ENCODE measurements at regions not wholly inside any gene's neighbourhood (a gene's known extent, or its start where the extent isn't known, plus 50 kb on each side); places are given as distances from the start of the nearest gene placed in this dataset.

DNA sequence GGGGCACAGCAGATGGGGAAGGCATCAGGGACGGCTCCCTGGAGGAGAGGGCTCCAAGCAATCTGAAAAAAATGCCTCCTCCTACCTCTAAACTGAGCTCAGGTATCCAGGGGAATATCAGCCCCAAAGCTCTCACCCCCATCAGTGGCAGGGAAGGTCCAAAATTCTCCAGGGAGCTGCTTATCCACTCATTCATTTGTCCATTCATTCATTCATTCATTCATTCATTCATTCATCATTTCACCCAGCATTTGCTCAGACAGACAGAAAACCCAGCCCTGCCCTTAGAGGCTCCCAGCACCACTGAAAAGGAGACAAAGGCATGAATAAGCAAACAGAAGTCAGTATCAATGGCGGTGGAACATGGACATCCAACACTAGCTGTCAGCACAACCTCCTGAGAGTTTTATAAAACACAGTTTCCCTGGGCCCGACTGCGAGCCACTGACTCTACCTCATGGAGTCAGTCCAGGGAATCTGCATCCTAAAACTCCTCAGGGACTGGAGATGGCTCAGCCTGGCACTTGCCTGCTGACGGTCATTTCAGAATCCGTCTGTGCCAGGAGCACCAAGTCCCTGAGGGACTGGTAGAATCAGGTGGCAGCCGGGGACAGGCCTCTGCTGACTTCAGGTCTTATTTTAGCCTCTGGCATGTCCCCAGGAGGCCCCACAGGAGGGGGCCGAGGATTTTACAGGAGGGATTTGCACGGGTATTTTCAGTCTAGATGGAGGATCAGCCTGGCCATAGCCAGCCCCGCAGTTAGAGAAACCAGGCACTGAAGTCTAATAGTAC, 164.6 kb downstream of the MN1 start:
- Histone ChIP-seq H3K4me3 (no peak overlapping the region), H3K4me1 (peaks cover 4% of the 10 kb centered on the region), H3K36me3 (no peaks in the 10 kb centered on the region), H3K9me3 (no peaks in the 10 kb centered on the region), H3K27ac (no peak overlapping the region), H3K27me3 (peaks cover 3% of the 10 kb centered on the region)
- TF ChIP-seq POLR2AphosphoS5 (IDR thresholded peaks at IDR 0.05), result no peak
- TF ChIP-seq, protein P1, sequence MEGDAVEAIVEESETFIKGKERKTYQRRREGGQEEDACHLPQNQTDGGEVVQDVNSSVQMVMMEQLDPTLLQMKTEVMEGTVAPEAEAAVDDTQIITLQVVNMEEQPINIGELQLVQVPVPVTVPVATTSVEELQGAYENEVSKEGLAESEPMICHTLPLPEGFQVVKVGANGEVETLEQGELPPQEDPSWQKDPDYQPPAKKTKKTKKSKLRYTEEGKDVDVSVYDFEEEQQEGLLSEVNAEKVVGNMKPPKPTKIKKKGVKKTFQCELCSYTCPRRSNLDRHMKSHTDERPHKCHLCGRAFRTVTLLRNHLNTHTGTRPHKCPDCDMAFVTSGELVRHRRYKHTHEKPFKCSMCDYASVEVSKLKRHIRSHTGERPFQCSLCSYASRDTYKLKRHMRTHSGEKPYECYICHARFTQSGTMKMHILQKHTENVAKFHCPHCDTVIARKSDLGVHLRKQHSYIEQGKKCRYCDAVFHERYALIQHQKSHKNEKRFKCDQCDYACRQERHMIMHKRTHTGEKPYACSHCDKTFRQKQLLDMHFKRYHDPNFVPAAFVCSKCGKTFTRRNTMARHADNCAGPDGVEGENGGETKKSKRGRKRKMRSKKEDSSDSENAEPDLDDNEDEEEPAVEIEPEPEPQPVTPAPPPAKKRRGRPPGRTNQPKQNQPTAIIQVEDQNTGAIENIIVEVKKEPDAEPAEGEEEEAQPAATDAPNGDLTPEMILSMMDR (IDR thresholded peaks at IDR 0.05), result no peak
- no peak for DNase-seq (ENCODE audit: low spot score in 2 of 2)
- 92% methylated on average over 8 of the region's 10 CpGs for WGBS

DNA sequence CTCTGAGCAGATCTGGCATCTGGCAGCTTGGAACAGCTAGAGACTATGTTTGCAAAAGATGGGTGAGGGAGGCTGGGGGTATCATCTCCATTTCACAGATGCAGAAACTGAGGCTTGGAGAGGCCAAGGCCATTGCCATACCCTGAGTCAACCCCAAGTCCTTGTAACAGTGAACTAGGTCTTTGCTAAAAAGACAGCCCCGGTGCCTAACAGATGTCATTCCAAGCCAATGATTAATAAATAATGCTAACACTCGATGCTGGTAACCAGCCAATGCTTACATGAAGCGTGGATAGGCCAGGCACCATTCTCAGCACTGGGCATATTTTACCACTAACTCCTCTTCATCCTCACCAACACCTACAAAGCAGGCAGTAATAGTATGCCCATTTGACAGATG, 164.0 kb downstream of the MN1 start:
- no peaks in the 10 kb centered on the region for H3K36me3 ChIP-seq
- peaks cover 3% of the 10 kb centered on the region for H3K27me3 ChIP-seq
- DNase-seq (ENCODE audit: low spot score in 2 of 2), result no peak
- H3K4me1 ChIP-seq, result peaks cover 4% of the 10 kb centered on the region
- H3K9me3 ChIP-seq, result no peaks in the 10 kb centered on the region
- no peak overlapping the region for H3K4me3 ChIP-seq
- H3K27ac ChIP-seq, result no peak overlapping the region
- TF ChIP-seq, protein P1 (IDR thresholded peaks at IDR 0.05), result no peak
- TF ChIP-seq EP300 (IDR thresholded peaks at IDR 0.05), result no peak
- TF ChIP-seq POLR2AphosphoS5 (IDR thresholded peaks at IDR 0.05), result no peak
- no peak for TF ChIP-seq POLR2A (IDR thresholded peaks at IDR 0.05)
- 26% methylated on average over 3 of the region's 3 CpGs for WGBS

DNA sequence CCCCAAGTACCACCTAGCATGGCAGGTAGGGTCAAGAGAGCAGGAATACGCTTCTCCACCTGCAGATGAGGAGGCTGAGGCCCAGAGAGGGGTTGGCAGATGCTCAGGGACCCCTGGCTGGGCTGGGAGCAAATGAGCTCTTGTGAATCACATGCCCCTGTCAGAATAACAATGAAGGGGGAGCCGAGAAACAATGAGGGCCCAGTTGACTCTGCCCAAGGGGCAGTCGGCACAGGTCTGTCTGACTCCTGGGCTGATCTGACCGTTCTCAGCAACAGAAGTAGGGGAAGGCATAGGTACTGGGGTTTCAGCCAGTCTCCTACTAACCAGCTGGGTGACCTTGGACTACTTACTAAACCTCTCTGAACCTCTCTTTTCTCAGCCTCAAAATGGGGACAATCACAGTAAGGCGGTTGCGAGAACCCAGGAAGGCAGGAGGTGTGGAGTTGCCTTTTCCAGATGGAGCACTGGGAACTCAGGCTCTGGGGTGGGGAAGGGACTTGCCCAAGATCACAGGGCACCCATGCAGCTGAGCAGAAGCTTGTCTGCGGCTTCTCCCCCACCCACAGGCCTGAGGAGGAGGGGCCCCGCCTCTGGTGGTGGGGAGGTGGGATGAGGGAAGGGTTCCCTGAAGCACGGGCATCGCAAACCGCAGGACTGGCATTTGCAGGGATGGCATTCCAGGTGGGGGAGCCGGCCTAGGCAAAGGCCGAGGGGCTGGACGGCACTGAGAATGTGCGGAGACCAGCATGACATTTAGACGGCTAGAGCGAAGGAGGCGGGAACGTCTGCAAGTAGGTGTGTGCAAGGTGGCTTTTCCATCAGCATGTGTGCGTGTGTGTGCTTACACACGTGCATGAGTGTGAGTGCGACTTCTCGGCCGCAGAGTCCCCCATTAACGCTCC, 163.0 kb downstream of the MN1 start:
- H3K27me3 ChIP-seq, result peaks cover 3% of the 10 kb centered on the region
- no peak overlapping the region for H3K4me3 ChIP-seq
- H3K36me3 ChIP-seq, result no peaks in the 10 kb centered on the region
- no peaks in the 10 kb centered on the region for H3K9me3 ChIP-seq
- no peak overlapping the region for H3K27ac ChIP-seq
- no peak for DNase-seq (ENCODE audit: low spot score in 2 of 2)
- WGBS, result 92% methylated on average over 22 of the region's 25 CpGs
- peaks cover 4% of the 10 kb centered on the region for H3K4me1 ChIP-seq
- TF ChIP-seq POLR2AphosphoS5 (IDR thresholded peaks at IDR 0.05), result no peak
- no peak for TF ChIP-seq POLR2A (IDR thresholded peaks at IDR 0.05)
- TF ChIP-seq, protein P1 (IDR thresholded peaks at IDR 0.05), result no peak

DNA sequence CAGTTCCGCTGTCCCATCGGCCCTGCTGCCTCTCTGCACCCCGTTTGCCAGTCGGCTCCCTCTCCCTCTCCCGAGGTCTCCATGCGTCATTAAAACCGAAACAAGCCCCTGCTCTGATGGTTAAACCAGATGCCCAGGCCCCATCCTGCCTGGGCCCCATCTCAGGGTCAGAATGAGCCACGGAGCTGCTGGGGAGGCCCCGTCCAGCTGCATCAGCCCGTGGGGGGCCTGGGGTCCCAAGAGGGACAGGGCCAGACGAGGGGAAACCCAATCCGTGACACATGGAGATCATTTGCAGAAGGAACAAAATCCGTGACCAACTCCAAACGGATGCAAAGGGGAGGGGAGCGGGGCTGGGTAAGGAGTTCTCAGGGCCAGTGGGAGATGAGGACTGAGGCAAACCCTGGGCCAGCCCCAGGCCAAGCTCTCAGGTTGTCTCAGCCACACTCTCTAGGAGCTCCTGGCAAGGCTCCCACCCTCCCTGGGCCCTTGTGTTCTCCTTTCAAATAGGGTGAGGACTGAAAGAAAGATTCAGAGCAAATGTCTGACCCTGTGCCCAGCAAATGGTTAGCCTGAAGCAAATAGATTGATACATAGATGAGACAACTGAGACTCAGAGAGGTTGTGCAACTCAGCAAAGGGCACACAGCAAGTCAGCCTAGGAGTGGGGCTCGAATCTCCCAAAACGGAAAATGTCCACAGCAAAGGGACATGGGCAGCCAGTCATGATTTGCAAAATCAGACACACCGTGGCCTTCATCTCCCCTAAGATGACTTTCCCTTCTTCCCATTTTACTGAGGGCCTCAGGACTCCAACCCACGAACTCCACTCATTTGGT, 162.1 kb downstream of the MN1 start:
- Histone ChIP-seq H3K27ac (no peak overlapping the region), H3K4me1 (peaks cover 4% of the 10 kb centered on the region), H3K27me3 (peaks cover 3% of the 10 kb centered on the region), H3K36me3 (no peaks in the 10 kb centered on the region), H3K9me3 (no peaks in the 10 kb centered on the region), H3K4me3 (no peak overlapping the region)
- DNase-seq (ENCODE audit: low spot score in 2 of 2), result no peak
- TF ChIP-seq EP300 (IDR thresholded peaks at IDR 0.05) (no peak), POLR2AphosphoS5 (IDR thresholded peaks at IDR 0.05) (no peak), POLR2A (IDR thresholded peaks at IDR 0.05) (no peak)
- TF ChIP-seq, protein P1 (IDR thresholded peaks at IDR 0.05), result no peak
- 60% methylated on average over 18 of the region's 19 CpGs for WGBS

All from suprapubic skin (tissue), 4 donors.